Anterior cingulate cortex (tissue), 58 donors: ENCODE measurements at regions not wholly inside any gene's neighbourhood (a gene's known extent, or its start where the extent isn't known, plus 50 kb on each side); places are given as distances from the start of the nearest gene placed in this dataset.

ENCODE experiments used
- DNase-seq, 58 donors: peaks; one replicate each; lab custom pipeline; 2025; lab: John Stamatoyannopoulos, UW

DNA sequence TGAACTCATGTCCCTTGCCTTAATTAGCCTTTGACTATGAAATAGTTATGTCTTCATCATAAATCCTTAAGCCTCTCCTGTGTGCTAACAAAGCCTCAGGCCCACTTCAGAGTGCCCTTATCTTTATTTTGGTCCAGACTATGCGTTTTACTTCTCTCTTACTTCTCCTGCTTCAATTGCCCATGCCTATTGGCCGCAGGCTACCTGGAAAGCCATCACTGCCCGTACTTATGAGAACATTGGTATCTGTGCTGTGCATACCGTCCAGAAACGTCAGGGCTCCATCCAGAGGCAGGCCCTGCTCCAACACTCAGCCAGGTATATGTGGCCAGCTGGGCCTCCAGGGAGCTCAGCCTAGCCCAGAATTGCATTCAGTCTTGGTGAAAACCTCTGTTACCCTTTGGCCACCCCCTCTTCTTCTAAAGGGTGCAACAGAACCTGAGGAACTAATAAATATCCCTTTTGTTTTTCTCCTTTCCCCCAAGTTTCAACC lies 212.4 kb upstream of the MTPN start:
- DNase-seq = no peak

GRCh38 chr7:136186281-136186680 lies 209.1 kb upstream of the MTPN start:
- no peak for DNase-seq

DNA sequence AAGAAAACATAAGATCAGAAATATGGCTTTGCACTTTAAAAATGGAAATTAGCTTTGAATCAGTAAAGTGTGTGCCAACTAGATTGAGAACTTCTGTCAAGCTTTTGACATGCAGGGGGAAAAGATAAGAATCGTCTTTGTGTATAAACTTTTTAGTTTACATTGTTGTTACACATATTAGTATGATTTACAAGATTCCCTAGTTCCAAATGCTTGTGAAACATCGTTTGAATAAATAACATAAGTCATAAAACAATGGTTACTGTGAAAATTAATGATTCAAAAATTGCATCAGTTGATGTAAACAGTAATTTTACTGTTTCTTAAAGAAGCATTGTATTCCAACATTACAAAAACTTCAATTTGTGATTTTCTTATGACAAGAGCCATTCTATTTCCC lies 207.6 kb upstream of the MTPN start:
- DNase-seq = no peak

- DNase-seq = no peak
Measured at GRCh38 chr7:136183981-136184380, 206.8 kb upstream of the MTPN start.

DNA sequence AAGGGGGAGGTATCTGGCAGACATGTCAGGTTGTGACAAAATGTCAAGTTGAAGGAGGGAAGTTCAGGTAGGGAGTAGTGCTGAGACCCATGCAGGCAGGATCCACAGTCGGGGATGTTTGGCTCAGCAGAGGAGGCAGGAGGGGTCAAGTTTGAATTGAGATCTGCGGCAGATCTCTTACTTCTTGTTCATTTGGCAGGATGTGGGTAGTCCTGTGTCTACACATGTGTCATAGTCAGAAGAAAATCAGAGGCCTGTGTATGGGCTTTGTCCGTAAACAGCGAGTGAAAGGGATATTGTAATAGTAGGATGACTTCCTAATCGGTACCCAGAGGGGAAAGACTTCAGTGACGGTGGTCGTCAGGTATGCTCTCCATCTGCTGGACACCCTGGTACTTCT lies 203.8 kb upstream of the MTPN start:
- no peak for DNase-seq

- no peak for DNase-seq
Measured at GRCh38 chr7:136179851-136180721, 202.9 kb upstream of the MTPN start.

GRCh38 chr7:136179154-136179553 lies 202.0 kb upstream of the MTPN start:
- no peak for DNase-seq

DNA sequence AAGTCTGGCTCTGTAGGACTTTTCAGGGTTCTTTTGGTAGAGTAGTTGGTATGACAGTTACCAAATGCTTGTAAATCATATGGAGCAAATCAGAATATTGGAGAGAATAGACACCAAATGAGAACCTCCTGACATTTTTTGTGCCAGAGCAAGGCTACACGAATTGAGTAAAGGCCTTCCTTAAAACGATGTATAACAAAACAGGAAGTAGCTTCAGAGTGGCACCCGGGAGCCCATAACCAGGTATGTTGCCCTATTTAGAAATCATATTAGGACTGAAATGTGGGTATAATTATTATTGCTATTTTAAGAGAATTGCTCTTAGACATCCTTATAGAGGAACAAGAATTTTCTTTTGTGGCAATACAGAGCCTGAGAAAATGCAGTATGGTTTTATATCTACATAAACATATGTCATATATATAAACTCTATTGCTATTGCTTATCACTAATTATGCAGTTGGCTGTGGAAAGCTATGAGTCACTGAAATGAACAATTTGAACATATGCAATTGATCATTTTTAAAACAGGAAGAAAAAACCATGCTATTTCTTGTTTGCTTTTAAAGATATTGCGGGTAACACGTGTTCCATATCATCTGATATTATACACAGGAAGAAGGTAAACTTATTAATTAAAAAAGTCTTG lies 197.4 kb upstream of the MTPN start:
- no peak for DNase-seq

GRCh38 chr7:136173874-136174273 lies 196.7 kb upstream of the MTPN start:
- DNase-seq = no peak

GRCh38 chr7:136171233-136171632 lies 194.1 kb upstream of the MTPN start:
- no peak for DNase-seq

DNA sequence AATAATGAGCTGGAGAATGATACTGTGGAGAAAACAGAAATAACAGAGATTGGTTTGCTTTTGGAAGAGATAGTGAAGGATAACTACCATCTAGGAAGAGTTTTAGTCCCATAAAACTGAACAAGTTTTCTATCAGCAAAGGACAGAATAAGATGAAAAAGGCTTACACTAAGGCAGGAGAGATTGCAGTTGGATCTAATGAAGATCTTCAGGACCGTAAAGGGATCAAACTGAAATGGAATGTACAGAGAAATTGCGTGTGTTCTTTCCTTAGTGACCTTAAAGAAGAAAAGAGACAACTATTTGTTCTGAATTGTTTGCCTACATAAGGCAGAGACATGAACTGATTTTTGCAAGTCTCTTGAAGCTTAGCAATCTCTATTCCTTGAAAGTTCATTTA lies 191.7 kb upstream of the MTPN start:
- DNase-seq = no peak

GRCh38 chr7:136167991-136168390 lies 190.8 kb upstream of the MTPN start:
- no peak for DNase-seq

DNA sequence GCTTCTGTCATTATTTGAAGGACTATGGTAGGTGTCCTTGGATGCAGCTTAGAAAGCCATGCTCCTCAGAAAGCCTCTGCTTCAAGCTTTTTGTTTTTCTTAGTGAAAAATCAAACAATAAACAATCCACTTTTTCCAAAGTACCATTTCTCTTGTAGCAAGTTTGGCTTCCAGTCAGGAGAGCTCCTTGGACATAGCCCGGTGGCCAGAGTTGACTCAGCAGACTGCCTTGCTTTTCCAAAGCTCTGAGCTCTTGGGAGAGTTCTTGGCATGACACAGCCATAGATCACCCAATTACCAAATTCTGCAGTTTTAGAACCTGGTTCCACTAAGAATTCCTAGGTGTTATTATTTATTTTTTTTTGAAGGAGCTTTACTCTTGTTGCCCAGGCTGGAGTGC lies 189.4 kb upstream of the MTPN start:
- DNase-seq = no peak

GRCh38 chr7:136163340-136163801 lies 186.2 kb upstream of the MTPN start:
- DNase-seq = no peak

DNA sequence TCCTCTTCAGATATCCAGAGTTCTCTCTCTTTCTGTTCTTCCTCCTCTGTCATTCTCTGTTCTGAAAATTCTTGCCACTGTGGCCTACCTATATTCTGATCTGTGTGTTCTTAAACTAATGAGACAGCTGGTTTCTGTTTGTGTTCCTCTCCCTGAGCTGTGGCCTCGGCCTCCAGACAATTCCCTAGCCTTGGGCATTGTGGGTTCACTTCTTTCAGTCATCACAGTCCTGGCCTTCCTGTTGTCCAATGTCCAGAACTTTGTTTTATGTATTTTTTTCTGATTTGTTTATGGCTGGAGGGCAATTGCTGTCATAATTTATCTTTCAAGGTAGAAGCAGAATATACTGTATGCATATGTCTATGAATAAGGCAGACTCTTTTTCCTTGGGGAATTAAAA lies 173.2 kb upstream of the MTPN start:
- DNase-seq = no peak

GRCh38 chr7:136148920-136149319 lies 171.8 kb upstream of the MTPN start:
- no peak for DNase-seq

DNA sequence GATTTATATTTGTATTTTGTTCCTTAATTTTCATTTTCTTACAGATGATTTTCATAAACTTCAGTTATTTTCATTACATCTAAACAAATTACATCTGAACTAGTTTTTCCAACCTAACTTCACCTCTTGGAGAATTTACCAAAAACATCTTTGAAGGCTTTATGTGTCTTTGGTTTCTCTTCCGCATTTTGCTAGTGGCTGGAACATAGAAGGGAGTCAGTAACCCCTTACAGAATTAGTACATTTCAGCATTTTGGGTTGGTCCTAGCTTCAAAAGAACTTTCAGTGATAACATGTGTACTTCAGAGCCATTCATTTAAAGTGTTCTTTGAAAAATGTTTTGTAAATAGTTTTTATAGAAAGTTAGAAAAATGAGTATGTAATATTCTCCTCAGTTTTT lies 169.8 kb upstream of the MTPN start:
- no peak for DNase-seq

GRCh38 chr7:136144182-136144581 lies 167.0 kb upstream of the MTPN start:
- no peak for DNase-seq

GRCh38 chr7:136143271-136143670 lies 166.1 kb upstream of the MTPN start:
- DNase-seq = no peak

DNA sequence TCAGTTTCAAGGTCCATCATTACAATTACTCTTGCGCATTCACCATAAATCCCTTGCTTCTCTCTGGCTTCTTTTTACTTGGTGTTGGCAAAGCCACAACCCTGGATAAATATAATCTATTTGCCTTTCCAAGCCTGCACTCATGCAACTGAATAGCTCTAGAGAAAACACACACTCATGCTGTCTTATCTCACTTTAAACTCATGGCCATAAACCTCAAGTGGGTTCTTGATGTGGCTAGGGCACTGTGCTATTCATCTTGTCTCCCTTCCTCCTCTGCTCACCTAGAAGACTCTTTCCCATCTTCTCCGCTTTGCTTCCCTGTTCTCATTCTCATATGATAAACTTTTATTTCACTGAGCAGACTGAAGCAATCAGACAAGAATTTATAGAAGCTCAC lies 165.4 kb upstream of the MTPN start:
- DNase-seq = no peak

DNA sequence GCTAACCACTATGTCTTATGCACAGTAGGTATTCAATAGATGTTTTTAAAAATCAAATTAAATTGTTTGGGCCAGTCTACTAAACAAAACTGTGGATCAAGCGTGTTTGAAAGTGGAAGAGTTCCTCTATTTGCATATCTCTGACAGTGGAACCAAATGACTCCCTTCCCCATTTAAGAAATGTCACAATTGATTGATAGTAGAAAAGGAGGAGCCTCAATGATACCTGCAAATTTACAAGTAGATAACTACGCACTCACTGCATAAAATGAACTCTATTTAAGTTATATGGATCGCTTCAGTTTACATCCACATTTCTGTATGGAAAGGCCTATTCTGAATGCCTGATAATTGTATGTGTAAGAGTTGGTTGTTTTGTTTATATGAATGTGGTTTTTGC lies 163.3 kb upstream of the MTPN start:
- DNase-seq = no peak

GRCh38 chr7:136139417-136139816 lies 162.3 kb upstream of the MTPN start:
- DNase-seq = no peak
